ENCODE measurements at regions not wholly inside any gene's neighbourhood (a gene's known extent, or its start where the extent isn't known, plus 50 kb on each side); places are given as distances from the start of the nearest gene placed in this dataset.
A peak's percentile ranks its signal among the peaks of the same experiment; 100 is the strongest.
"Not testable (repeated sequence)": the region's sequence is repeated elsewhere in the genome, so short reads cannot be mapped to it uniquely, and the experiment has no call there.

GRCh38 chr21:14753466-14754258 is 207.5 kb upstream of the SAMSN1 start:
- DNase-seq: no peak

- DNase-seq: no peak
These were observed 207.0 kb upstream of the SAMSN1 start for GRCh38 chr21:14753069-14753465.

- no peak for DNase-seq
These were observed 206.3 kb upstream of the SAMSN1 start for GRCh38 chr21:14752345-14752909.

- DNase-seq: no peak
These were observed 205.7 kb upstream of the SAMSN1 start for GRCh38 chr21:14751602-14752344.

- DNase-seq: no peak
These were observed 204.9 kb upstream of the SAMSN1 start for GRCh38 chr21:14751011-14751410.

GRCh38 chr21:14750041-14750440 is 203.9 kb upstream of the SAMSN1 start:
- DNase-seq: no peak

GRCh38 chr21:14748662-14749061 is 202.5 kb upstream of the SAMSN1 start:
- DNase-seq: no peak

GRCh38 chr21:14744368-14744767 is 198.3 kb upstream of the SAMSN1 start:
- DNase-seq: peak; percentile 48 to 81

- DNase-seq: no peak
These were observed 196.0 kb upstream of the SAMSN1 start for GRCh38 chr21:14742119-14742518.

- no peak for DNase-seq
These were observed 195.1 kb upstream of the SAMSN1 start for GRCh38 chr21:14741256-14741655.

GRCh38 chr21:14740692-14741091 is 194.6 kb upstream of the SAMSN1 start:
- no peak for DNase-seq

- DNase-seq: no peak
These were observed 194.0 kb upstream of the SAMSN1 start for GRCh38 chr21:14740116-14740515.

GRCh38 chr21:14739590-14739989 is 193.5 kb upstream of the SAMSN1 start:
- DNase-seq: no peak

- not testable (repeated sequence) for DNase-seq
These were observed 192.5 kb upstream of the SAMSN1 start for GRCh38 chr21:14738576-14738975.

- DNase-seq: peak; percentile 30 to 83
These were observed 191.8 kb upstream of the SAMSN1 start for GRCh38 chr21:14737922-14738321.

- DNase-seq: no peak
These were observed 191.2 kb upstream of the SAMSN1 start for GRCh38 chr21:14737284-14737691.

- no peak for DNase-seq
These were observed 190.6 kb upstream of the SAMSN1 start for GRCh38 chr21:14736672-14737071.

GRCh38 chr21:14736162-14736561 is 190.0 kb upstream of the SAMSN1 start:
- no peak for DNase-seq

- no peak for DNase-seq
These were observed 188.7 kb upstream of the SAMSN1 start for GRCh38 chr21:14734833-14735232.

GRCh38 chr21:14734191-14734590 is 188.1 kb upstream of the SAMSN1 start:
- peak; percentile 30 to 42 for DNase-seq

GRCh38 chr21:14725219-14725618 is 179.1 kb upstream of the SAMSN1 start:
- no peak for DNase-seq

GRCh38 chr21:14722841-14723483 is 176.8 kb upstream of the SAMSN1 start:
- no peak for DNase-seq

- DNase-seq: no peak
These were observed 174.1 kb upstream of the SAMSN1 start for GRCh38 chr21:14720237-14720636.

Measured in inflammatory macrophage treated with lipopolysaccharide for 1 hour (primary cell).